ENCODE measurements at regions not wholly inside any gene's neighbourhood (a gene's known extent, or its start where the extent isn't known, plus 50 kb on each side); places are given as distances from the start of the nearest gene placed in this dataset.
"Not testable (repeated sequence)": the region's sequence is repeated elsewhere in the genome, so short reads cannot be mapped to it uniquely, and the experiment has no call there.

DNA sequence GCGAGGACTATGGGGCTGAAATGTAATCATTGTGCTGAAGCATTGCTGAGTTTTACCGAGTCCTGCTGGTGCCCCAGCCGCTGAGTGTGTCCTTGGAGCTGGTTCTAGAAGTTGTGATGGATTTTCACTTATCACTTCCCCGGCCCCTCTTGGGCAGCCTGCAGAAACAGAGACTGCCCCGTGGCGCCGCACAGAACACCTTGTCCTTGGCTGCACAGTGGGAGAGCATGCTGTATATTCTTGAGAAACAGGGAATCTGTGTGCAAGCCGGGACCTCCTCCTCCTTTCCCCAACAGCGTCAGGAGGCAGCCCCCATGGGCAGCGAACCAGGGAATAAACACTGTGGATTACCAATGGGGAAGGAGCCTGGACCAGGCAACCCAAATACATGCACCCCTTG is 90.6 kb upstream of the RUFY1 start:
- H3K4me3 ChIP-seq: no peak overlapping the region

DNA sequence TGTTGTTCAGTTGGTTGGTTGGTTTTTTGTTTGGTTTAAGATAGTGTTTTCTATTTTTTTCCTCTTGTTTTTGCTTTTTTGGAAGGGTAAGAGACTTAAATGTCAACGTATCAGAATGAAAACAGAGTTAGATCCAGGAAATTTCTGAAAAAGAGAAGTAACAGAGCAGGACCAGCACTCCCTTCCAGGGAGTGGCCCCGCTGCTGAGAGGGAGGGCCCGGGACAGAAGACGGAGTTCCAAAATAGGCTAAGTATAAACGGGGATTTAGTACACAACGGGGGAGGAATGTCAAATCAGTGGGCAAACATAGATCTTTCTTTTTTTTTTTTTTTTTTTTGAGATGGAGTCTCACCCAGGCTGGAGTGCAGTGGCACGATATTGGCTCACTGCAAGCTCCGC is 92.7 kb upstream of the RUFY1 start:
- no peak overlapping the region for H3K4me3 ChIP-seq
- no peak overlapping the region for H3K27ac ChIP-seq

More for the DNA sequence above, 90.6 kb upstream of the RUFY1 start:
- H3K27ac ChIP-seq: no peak overlapping the region

DNA sequence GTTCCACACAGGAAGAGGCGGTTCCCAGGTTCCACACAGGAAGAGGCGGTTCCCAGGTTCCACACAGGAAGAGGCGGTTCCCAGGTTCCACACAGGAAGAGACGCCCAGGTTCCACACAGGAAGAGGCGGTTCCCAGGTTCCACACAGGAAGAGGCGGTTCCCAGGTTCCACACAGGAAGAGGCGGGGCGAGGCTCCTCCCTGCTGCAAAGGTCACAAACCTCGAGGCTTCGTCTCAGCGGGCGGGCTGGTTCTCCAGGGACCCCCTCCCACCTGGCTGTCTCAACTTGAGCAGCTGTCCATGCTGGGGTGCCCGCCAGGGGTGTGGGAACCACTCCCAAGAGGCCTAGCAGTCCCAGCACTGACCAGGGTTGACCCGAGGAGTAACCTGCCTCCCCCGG is 94.3 kb upstream of the RUFY1 start:
- not testable (repeated sequence) for H3K27ac ChIP-seq, H3K4me3 ChIP-seq

DNA sequence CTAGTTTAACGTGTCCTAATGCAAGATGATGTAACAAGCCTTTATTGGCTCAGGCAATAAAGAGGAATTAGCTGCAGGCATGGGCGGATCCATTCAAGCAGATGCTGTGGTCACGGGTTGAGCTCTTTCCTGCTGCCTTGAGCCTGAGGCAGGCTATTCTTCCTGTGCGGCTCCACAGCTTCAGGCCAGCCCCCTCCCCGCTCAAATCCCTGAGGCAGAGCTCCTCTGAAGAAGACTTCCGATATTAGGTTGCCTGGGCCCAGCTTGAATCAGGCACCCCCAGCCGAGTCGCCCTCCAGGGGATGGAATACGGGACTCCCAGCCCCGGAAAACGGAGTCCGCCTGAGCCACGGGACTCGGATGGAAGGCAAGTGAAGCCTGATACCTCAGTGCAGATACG is 95.0 kb upstream of the RUFY1 start:
- Histone ChIP-seq H3K4me3 (no peak overlapping the region), H3K27ac (no peak overlapping the region)

DNA sequence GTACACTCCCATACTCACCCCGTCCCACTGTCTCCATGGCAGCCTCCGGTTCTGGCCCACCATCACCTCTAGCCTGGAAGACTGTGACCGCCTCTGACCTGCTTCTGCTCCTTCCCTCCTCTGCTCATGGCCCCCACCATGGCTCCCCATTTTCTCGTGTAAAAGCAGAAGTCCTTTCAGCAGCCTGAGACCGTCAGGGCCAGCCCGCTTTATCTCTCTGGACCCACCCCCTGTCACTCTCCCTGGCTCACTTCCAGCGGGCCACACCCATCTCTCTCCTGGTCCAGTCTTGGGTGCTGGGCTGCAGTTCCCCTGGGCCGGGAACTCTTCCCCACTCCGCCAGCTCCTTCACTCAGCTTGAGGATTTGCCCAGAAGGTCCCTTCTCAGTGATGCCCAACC is 96.0 kb upstream of the RUFY1 start:
- Histone ChIP-seq H3K4me3 (no peak overlapping the region), H3K27ac (no peak overlapping the region)

DNA sequence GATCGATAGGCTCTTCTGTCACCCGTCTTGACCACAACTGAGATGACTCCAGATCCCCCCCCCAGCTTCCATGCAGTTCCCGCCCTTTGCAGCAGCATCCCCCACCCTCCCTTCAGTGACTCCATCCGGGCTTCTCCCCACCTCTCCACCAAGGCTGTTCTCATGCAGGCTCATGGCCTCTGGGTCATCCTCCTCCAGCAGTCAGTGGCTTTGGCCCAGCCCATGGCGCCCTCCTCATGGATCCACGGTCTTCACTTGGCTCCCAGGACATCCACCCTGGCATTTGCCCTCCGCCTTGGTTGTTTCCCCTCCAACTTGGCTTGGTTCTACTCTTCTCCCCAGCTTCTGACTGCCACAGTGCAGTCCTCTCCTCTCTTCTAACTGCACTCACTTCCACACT is 96.7 kb upstream of the RUFY1 start:
- H3K27ac ChIP-seq: no peak overlapping the region
- H3K4me3 ChIP-seq: no peak overlapping the region

DNA sequence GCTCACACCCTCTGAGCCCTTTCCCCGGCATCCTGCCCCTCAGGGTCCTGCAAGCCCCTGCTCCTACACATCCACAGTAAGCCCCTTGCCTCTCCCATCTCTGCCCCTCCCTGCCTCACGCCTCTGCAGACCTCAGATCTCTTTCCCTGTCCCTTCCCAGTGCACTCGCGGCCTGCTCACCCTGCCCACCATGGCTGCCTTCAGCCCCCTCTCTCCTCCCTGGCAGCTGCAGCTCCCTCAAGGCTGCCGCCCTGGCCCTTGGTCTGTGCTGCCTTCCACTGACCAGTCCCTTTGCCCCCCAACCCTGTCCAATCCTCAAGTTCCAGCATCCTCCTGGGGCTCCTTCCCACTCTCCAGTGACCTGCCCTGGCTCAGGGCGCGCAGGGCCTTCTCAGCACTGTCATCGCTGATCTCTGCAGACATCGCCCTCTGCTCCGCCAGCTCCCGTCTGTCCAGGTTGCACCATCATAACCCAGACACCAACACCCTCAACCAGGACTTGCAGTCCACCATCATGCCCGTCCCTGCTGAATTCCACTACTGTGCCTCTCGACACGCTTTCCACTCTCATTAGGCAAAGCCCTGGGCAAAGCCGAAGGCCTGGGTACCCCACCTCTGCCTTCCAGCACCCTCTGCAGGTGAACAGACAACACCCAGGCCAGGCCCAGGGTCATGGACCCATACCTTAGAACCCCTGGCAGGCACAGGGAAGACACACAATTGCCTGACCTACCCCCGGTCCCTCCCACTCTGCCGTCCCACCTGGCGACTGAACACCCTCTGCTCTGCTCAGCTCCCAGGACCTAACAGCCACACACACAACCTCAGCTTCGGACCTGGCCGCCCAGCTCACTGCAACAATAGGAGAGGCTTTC is 97.8 kb upstream of the RUFY1 start:
- no peak overlapping the region for H3K27ac ChIP-seq
- no peak overlapping the region for H3K4me3 ChIP-seq

DNA sequence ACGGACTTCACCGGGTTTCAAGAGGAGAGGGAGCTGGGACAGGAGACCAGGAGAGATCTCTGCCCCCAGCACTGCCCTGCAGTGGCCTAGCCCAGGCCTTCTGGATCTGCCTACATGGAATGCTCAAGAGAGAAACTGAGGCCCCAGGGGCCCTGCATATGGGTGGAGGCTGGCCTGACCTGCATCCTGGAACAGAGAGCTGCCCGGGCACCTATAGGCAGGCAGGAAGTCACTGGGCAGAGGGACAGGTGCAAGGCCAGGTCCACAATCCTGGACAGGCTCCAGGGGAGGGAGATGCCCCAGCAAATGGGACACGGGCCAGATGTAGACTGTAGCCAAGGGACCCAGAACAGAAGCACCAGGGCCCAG is 98.5 kb upstream of the RUFY1 start:
- H3K4me3 ChIP-seq: no peak overlapping the region
- no peak overlapping the region for H3K27ac ChIP-seq

DNA sequence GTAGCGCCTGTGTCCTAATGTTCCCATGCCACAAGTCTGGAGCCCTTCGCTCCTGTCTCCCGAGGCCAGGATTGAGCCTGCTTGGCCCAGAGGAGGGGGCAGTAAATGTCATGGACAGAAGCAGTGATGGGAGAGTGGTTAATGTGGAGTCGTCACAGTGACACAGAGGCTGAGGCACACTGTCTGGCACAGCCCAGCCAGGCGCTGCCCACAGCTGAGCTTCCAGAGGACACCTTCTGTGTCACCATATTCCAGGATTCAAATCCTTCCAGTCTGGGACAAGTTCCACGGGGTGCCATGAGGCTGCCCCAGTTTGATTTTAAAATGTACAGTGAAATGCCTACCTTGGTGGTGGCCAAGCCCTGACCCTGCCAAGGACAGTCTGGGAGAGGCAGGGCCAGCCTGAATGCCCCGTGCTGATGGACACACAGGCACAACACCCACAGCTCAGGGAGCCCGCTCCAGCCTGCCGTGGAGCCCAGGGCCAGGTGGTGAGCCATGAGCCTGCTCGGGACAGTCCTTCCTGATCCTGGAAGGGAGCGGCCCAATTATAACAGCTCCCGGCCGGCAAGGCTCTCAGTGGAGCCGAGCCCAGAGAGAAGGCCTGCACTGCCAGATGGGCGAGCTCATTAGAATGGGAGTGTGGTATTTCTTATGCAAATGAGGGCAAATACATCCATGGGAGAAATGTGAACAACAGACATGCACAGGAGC is 99.1 kb upstream of the RUFY1 start:
- no peak overlapping the region for H3K27ac ChIP-seq
- H3K4me3 ChIP-seq: no peak overlapping the region

DNA sequence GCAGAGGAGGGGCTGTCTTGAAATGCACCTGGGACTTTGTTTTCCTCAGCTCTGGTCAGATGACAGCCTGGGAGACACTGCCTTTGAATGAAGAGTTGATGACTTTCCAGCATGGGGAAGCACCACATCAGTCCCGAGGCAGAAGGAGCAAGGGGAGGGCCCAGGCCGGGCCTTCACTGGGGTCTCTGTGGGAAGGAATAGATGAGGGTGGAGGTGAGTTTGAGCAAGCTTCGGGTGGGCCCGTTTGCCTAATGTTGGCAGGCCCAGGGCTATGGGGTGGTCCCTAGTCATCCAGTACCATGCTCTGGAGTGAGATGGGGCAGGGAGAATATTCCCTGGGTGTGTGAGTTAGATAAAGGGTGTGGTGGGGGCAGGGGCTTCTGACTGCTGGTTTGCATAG is 100.4 kb upstream of the RUFY1 start:
- H3K27ac ChIP-seq, H3K4me3 ChIP-seq: not testable (repeated sequence)

DNA sequence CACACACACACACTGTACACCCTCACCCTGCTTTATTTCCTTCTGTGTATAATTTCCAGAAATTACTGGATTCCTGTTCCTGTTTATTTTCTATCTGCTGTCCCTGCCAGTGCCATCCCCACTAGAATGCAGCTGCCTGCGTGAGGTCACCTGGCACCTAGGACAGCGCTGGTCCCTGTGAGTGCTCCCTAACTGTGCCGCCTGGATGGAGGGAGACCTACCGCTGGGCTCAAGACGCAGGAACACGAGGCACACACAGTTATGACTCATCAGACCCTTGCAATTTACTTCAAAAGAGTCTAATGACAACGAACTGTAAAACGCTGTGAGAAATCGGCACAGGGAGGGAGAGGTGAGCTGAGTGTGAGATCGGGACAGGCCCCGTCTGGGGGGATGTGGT is 102.1 kb upstream of the RUFY1 start:
- H3K27ac ChIP-seq, H3K4me3 ChIP-seq: not testable (repeated sequence)

DNA sequence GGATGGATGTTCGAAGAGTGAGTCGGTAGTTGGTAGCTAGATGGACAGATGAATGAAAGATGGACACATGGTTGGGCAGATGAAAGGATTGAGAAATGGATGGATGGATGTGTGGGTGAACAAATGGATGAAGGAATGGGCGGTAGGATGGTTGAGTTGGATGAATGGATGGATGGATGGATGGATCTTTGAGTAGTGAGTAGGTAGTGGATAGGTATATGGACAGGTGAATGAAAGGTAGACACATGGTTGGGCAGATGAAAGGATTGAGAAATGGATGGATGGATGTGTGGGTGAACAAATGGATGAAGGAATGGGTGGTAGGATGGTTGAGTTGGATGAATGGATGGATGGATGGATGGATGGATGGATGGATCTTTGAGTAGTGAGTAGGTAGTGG is 97.0 kb upstream of the ADAMTS2 start:
- not testable (repeated sequence) for H3K4me3 ChIP-seq, H3K27ac ChIP-seq

DNA sequence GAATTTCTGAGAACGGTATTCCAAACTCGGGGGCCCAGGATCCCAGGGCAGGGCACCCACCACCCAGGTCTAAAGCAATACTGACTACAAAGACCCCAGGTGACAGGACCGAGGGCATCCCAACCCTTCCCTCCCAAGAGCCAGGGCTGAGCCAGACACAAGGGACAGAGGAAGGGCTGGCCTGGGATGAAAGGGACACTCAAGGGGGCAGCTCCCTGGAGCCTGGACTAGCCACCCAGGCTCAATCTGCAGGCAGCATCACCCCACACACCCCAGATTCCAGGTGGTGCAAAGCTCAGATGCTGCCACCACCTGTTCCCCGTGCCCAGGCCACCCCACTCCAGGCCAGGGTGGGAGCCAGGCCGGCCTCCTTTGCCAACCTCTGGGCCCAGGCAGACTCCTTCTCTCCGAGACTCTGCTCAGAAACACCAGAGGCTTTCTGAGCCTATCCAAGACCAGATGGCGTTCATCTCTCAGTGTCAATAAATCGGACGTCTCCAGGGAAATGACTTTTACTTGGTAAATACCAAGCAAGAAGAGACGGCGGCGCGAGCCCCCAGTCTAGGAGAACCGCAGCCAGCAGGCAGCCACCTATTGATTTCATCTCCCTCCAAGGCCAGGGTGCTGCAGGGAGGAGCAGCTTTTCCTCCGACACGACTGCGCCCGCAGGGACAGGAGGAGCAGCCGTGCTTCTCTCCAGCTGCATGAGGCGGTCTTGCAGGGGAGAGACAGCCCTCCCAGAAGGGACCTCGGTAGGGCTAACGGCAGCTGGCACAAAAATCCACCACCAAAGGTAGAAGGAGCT is 94.1 kb upstream of the ADAMTS2 start:
- no peak overlapping the region for H3K4me3 ChIP-seq
- H3K27ac ChIP-seq: no peak overlapping the region

DNA sequence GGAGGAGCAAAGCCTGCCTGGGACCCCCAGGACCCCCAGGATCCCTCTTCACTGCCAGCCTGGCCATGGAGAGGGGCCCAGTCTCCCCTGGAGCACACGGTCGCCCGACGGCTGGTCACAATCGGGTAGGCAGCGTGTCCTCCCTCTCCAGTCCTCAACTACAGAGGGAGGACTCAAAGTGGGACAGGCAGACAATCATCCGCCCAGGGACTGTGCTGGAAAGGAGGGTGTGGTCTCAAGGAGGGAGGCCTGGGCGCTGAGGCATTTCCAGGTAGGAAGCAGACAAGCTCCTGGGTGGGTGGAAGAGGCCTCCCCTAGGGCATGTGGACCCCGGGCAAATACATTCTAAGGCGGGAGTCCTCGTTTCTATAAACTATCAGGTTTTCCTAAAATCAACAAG is 93.2 kb upstream of the ADAMTS2 start:
- Histone ChIP-seq H3K4me3 (no peak overlapping the region), H3K27ac (no peak overlapping the region)

DNA sequence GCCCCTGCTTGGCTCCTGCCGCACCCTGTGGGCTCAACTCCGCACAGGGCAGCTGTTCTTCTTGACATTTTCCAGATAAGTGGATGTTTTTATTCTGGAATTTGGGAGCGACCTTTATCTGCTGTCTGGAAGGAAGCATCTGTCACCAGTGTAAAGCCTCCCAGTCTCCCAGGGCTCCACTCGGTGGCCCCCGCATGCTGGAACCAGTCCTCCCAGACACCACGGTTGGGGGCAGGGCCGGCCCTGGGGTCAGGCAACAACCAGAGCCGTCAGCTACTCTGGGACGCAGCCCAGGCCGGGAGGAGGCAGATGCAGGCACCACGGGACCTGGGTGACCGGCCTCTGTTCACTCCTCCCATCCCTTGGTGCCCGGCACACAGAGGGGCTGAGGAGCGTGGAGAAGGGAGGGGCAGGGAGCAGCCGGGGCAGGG is 92.8 kb upstream of the ADAMTS2 start:
- H3K27ac ChIP-seq: no peak overlapping the region
- no peak overlapping the region for H3K4me3 ChIP-seq

DNA sequence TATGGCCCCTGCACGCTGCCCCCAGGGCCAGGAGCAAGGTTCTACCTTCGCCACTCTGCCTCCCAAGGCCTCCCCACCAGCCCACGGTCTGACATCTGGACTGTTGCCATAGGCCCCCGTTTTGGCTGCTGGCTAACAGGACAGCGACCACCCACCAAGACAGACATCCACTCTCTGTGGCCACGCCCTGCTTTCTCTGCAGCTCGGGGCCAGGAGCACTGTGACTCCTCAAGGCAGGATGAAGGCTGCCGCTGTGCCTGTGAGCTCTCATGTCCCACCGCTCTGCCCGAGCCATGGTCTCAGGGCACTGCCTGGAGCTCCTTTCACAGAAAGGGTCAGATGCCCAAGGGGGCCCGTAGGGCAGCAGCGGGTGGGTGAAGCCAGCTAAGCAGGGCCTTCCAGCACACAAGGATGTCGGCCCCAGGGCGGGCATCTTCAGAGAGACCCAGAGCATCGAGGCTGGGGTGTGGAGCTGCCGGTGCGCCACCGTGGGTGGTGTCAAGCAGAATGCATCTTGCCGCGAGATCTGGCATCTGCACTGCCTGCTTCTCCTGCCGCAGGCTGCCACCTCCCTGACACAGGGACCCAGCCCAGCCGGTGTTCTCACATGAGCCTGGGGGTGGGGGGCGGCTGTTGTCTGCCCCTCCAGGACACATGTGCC is 92.2 kb upstream of the ADAMTS2 start:
- Histone ChIP-seq H3K27ac (no peak overlapping the region), H3K4me3 (no peak overlapping the region)

DNA sequence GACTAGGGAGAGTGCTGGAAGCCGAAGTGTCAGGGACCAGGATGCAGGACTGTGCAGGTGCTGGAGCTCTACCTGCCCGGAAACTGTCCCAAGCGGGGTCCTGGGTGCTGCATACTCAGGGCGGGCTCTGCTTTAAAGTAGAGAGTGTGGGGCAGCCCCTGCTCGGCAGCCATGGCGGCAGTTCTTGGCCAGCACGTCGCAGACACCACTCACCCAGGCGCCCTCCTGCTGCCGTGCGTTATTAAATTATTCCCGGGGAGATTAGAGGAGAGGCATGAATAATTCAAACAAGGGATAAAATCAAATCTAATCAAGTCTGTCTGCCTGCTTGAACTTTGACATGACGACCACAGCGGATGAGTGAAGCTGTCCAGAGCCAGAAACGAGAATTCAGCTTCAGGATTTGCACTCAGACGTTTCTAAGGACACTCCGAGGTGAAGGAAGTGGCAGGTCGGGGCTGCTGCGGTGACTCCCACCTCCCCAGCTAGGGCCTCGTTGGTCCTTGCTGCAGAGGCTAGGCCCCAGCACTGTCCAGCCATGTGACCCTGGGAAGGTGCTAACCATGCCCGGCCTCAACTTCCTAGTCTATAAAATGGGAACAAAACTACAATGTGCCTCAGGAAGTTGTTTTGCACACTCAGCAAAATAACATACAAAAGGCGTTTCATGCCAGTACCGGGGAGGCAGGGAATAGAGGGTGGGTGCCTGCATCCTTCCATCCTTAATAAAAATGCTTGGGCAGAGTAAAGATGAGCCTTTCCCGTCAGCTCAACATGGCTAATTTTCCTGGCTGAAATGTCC is 91.3 kb upstream of the ADAMTS2 start:
- Histone ChIP-seq H3K27ac (no peak overlapping the region), H3K4me3 (no peak overlapping the region)

DNA sequence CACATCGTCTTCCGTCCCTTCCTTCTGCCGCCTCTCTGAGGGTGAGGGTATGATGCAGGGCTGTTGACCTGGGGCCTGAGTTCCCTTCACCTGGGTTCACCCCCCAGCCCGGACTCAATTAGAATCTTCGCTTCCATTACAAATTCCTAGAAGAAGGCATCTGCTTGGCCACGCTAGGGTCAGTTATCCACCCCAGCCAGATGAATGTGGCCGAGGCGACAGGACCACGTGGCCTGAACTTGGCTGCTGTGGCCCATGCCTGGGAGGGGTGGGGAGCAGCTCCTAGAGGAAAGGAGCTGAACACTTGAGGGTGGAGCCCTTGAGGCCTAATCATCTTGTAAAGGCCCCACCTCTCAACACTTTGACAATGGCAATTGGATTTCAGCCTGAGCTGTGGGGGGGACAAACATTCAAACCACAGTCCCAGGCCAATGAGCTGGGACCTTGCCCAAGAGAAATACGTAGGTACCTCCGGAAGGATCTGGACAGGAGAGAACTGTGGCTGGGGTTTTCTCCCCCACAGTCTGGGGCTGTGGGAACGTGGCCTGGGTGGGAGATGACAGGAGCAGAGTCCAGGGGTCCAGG is 90.6 kb upstream of the ADAMTS2 start:
- H3K27ac ChIP-seq: no peak overlapping the region
- H3K4me3 ChIP-seq: no peak overlapping the region

DNA sequence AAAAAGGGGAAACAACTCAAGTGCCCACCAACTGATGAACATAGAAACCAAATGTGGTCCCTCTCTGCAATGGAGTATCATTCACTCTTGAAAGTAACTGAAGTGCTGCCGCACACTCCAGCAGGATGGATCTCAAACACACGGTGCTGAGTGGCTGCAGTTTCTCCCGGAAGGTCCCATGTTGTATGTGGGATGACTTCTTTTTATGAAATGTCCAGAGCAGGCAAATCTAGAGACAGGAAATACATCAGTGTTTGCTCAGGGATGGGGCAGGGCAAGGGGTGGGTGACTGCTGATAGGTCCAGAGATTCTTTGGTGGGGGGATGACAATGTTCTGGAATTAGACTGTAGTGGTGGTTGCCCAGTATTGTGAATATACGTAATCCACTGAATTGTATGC is 89.9 kb upstream of the ADAMTS2 start:
- Histone ChIP-seq H3K4me3 (no peak overlapping the region), H3K27ac (no peak overlapping the region)
